Breast epithelium (tissue), 4 donors: ENCODE measurements at regions not wholly inside any gene's neighbourhood (a gene's known extent, or its start where the extent isn't known, plus 50 kb on each side); places are given as distances from the start of the nearest gene placed in this dataset.

ENCODE experiments used
- DNase-seq, 2 donors: peaks; one replicate each; pipeline ENCODE4 v3.0.0-alpha.2; 2019; ENCODE audit warnings: low spot score in 2 of 2
- H3K27ac ChIP-seq, 2 donors: fragments of 200-600 bp; sonication (generic) in 1 of 2; one replicate each; pipeline ENCODE4 v1.5.1; 2016 to 2019; ENCODE audit warnings: mild to moderate bottlenecking in 1 of 2
- H3K27me3 ChIP-seq, 2 donors: fragments of 200-600 bp; sonication (generic) in 1 of 2; one replicate each; pipeline versions ENCODE4 v1.5.1 to v1.6.0; 2017 to 2019; ENCODE audit warnings: control low read depth in 1 of 2, mild to moderate bottlenecking in 1 of 2
- H3K36me3 ChIP-seq: fragments of 200-600 bp; one replicate; pipeline ENCODE4 v1.5.1; 2019
- H3K4me1 ChIP-seq, 2 donors: fragments of 200-600 bp; sonication (generic); one replicate each; pipeline ENCODE4 v1.5.1; 2016 to 2019; ENCODE audit warnings: control low read depth in 1 of 2
- H3K4me3 ChIP-seq, 3 donors: fragments of 200-600 bp; sonication (generic); 1 replicate in 2 of 3; 2 replicates in 1 of 3; pipeline ENCODE4 v1.5.1; 2016 to 2019; ENCODE audit warnings: mild to moderate bottlenecking in 3 of 3, moderate library complexity in 2 of 3
- H3K9me3 ChIP-seq, 2 donors: fragments of 200-600 bp; sonication (generic) in 1 of 2; one replicate each; pipeline ENCODE4 v1.5.1; 2016 to 2019; ENCODE audit warnings: control low read depth in 1 of 2
- POLR2A ChIP-seq: fragments of 450-650 bp; IDR thresholded peaks from one replicate; pipeline ENCODE4 v1.6.1; 2016; ENCODE audit warnings: antibody characterized with exemption, mild to moderate bottlenecking, moderate library complexity
- POLR2AphosphoS5 ChIP-seq, 3 donors: sonication (generic); formaldehyde crosslinking; IDR thresholded peaks; one replicate each; pipeline ENCODE4 v1.6.1; 2017; ENCODE audit warnings: antibody characterized with exemption in 3 of 3
- intact Hi-C: fragments of 100-400 bp; cut with DNase I; formaldehyde crosslinking; loops from one replicate; pipeline ENCODE4 v1.15.1; 2023; ENCODE audit warnings: low total_unique reads
- TF ChIP-seq, protein P1 (sequence below), 3 donors: fragments of 450-650 bp; IDR thresholded peaks; one replicate each; pipeline ENCODE4 v1.5.1; 2016 to 2017; ENCODE audit warnings: antibody characterized with exemption in 3 of 3, mild to moderate bottlenecking in 3 of 3, moderate library complexity in 3 of 3

DNA sequence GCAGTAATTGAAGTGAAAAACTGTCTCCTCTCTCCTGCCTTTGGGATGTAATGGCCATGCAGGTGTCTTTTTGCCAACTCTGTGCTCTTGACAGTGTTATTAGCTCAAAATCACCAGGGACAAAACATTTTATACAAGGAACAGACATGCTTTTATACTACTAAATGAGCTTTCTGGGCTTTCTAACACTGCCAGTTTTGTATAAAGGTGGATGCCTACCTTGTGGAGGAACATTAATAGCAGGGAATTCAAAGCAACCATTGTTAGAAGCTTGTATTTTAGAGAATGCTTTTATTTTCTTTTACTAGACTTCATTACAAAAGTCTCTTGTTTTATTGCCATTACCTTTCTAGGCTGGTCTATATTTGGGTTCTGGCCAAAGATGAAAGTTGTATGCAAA lies 54.7 kb upstream of the ARSJ start:
- H3K27me3 ChIP-seq = no peaks in the 10 kb centered on the region
- intact Hi-C loops = no loop called here

GRCh38 chr4:114036426-114036825 lies 57.0 kb upstream of the ARSJ start:
- Histone ChIP-seq H3K9me3 (no peaks in the 10 kb centered on the region), H3K36me3 (no peaks in the 10 kb centered on the region), H3K27me3 (no peaks in the 10 kb centered on the region), H3K4me3 (no peak overlapping the region), H3K27ac (no peak overlapping the region), H3K4me1 (no peaks in the 10 kb centered on the region)
- DNase-seq = no peak
- intact Hi-C loops = no loop called here
- TF ChIP-seq POLR2A (no peak), POLR2AphosphoS5 (IDR thresholded peaks at IDR 0.05) (no peak)
- TF ChIP-seq, protein P1, sequence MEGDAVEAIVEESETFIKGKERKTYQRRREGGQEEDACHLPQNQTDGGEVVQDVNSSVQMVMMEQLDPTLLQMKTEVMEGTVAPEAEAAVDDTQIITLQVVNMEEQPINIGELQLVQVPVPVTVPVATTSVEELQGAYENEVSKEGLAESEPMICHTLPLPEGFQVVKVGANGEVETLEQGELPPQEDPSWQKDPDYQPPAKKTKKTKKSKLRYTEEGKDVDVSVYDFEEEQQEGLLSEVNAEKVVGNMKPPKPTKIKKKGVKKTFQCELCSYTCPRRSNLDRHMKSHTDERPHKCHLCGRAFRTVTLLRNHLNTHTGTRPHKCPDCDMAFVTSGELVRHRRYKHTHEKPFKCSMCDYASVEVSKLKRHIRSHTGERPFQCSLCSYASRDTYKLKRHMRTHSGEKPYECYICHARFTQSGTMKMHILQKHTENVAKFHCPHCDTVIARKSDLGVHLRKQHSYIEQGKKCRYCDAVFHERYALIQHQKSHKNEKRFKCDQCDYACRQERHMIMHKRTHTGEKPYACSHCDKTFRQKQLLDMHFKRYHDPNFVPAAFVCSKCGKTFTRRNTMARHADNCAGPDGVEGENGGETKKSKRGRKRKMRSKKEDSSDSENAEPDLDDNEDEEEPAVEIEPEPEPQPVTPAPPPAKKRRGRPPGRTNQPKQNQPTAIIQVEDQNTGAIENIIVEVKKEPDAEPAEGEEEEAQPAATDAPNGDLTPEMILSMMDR (IDR thresholded peaks at IDR 0.05) = no peak

More for the DNA sequence above, 54.7 kb upstream of the ARSJ start:
- no peak for DNase-seq
- TF ChIP-seq POLR2A = no peak
- TF ChIP-seq, protein P1 (IDR thresholded peaks at IDR 0.05) = no peak
- Histone ChIP-seq H3K27ac (no peak overlapping the region), H3K36me3 (no peaks in the 10 kb centered on the region), H3K4me3 (no peak overlapping the region), H3K9me3 (no peaks in the 10 kb centered on the region), H3K4me1 (no peaks in the 10 kb centered on the region)

DNA sequence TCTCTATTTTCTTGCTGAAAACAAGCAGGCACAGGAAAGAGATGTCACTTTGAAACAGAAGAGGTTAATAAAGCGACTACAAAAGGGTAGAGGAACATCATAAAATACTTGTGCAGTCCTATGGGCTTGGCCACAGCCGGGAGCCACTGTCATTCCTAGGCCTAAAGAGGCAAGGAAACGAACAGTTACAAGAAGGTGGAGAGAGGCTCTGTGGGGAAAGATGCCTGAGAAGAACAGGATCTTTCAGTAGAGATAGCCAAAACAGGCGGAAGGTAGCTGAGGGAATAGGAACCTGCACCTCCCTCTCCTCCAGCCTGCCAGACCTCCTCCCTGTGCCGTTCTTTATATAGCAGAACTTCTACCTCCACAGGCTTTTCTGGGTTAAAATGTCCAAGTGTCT lies 57.4 kb upstream of the ARSJ start:
- intact Hi-C loops = no loop called here
- Histone ChIP-seq H3K9me3 (no peaks in the 10 kb centered on the region), H3K4me1 (no peaks in the 10 kb centered on the region), H3K4me3 (no peak overlapping the region), H3K36me3 (no peaks in the 10 kb centered on the region), H3K27me3 (no peaks in the 10 kb centered on the region), H3K27ac (no peak overlapping the region)
- DNase-seq = no peak
- no peak for TF ChIP-seq POLR2AphosphoS5 (IDR thresholded peaks at IDR 0.05)
- no peak for TF ChIP-seq POLR2A
- TF ChIP-seq, protein P1 (IDR thresholded peaks at IDR 0.05) = no peak

DNA sequence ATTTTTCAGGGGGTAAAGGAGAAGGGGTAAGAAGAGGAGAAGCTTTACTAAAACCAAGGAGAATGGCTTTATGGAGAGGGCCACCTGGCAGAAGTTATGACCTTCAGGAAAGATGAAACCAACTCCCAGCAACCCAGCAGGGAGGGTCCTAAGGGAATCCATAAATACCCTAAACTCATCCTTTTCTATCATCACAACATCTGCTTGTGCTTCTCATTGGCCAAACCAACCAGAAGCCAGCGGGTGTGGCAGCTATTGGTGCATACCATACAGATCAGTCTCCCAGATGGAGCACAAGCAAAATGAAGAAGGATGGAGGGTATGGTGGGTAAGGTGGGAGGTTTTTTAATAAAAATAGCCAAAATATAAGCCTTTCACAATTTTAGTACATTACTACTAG lies 58.5 kb upstream of the ARSJ start:
- no peaks in the 10 kb centered on the region for H3K27me3 ChIP-seq
- TF ChIP-seq, protein P1 (IDR thresholded peaks at IDR 0.05) = no peak
- no peak for TF ChIP-seq POLR2A
- TF ChIP-seq POLR2AphosphoS5 (IDR thresholded peaks at IDR 0.05) = no peak
- no peak for DNase-seq
- no peaks in the 10 kb centered on the region for H3K4me1 ChIP-seq
- no peaks in the 10 kb centered on the region for H3K36me3 ChIP-seq
- no peak overlapping the region for H3K4me3 ChIP-seq
- intact Hi-C loops = no loop called here
- H3K27ac ChIP-seq = no peak overlapping the region
- H3K9me3 ChIP-seq = no peaks in the 10 kb centered on the region

DNA sequence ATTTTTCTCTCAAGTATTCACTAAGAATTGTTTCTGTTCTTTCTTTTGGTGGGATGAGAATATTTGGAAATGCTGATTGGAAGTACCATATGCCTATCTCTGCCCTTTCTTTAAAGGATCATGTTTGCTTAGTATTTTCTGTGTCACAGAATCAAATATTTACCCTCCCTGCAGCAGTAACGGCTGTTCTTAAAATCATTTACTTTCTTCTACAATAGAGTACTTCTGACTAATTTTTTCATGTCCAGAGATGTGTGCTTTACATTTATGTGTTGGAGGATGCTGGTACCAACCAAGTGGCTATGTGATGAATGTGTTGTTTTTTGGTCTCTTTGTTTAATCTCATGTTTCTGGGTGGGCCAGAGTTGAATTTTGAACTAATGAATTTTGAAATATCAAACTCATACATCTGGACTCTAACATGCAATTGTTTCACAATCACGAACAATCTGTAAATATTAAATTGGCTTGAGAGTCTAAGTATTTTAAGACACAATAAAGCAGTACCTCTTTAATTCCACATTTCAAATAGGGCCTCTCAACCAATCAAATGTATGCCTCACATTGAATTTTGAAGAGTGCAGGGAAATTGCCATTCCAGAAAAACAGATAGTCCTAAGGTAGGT lies 59.4 kb upstream of the ARSJ start:
- Histone ChIP-seq H3K27ac (no peak overlapping the region), H3K4me3 (no peak overlapping the region), H3K36me3 (no peaks in the 10 kb centered on the region), H3K27me3 (no peaks in the 10 kb centered on the region), H3K9me3 (no peaks in the 10 kb centered on the region), H3K4me1 (no peaks in the 10 kb centered on the region)
- intact Hi-C loops = no loop called here
- TF ChIP-seq POLR2A = no peak
- no peak for TF ChIP-seq POLR2AphosphoS5 (IDR thresholded peaks at IDR 0.05)
- TF ChIP-seq, protein P1 (IDR thresholded peaks at IDR 0.05) = no peak
- DNase-seq = no peak
